Upper lobe of left lung (tissue), 4 donors: ENCODE measurements at regions not wholly inside any gene's neighbourhood (a gene's known extent, or its start where the extent isn't known, plus 50 kb on each side); places are given as distances from the start of the nearest gene placed in this dataset.

Source experiments
- CTCF ChIP-seq, 6 experiments: fragments of 450-650 bp in 4 of 6; fragments of 200-600 bp in 2 of 6; sonication (generic) in 2 of 6; IDR thresholded peaks; one replicate each; pipeline ENCODE4 v1.5.1; 2016 to 2019; ENCODE audit warnings: antibody characterized with exemption in 6 of 6
- POLR2A ChIP-seq, 4 donors: fragments of 450-650 bp; IDR thresholded peaks; one replicate each; pipeline ENCODE4 v1.5.1; 2016 to 2017; ENCODE audit warnings: antibody characterized with exemption in 4 of 4, mild to moderate bottlenecking in 2 of 4

DNA sequence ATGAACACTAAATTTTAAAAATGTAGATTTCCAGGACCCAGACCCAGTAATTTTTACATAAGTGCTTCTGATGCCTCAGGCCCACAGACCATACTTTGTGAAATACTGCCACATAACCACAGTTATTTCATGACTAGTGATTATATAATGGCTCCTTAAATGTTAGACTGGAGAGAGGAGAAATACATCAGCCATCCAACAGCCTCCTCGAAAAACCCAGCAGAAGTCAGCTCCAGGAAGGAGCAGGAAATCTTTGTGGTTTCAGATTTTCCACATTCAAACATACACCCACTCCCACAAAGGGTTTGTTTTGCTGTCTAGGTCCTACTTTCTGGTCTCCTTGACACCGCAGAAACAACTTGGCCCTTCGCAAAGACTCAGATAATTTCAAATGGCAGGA, 455.2 kb downstream of the DTWD2 start:
- TF ChIP-seq POLR2A (IDR thresholded peaks at IDR 0.05) (no peak), CTCF (IDR thresholded peaks at IDR 0.05) (no peak)
